ENCODE measurements at regions not wholly inside any gene's neighbourhood (a gene's known extent, or its start where the extent isn't known, plus 50 kb on each side); places are given as distances from the start of the nearest gene placed in this dataset.

DNA sequence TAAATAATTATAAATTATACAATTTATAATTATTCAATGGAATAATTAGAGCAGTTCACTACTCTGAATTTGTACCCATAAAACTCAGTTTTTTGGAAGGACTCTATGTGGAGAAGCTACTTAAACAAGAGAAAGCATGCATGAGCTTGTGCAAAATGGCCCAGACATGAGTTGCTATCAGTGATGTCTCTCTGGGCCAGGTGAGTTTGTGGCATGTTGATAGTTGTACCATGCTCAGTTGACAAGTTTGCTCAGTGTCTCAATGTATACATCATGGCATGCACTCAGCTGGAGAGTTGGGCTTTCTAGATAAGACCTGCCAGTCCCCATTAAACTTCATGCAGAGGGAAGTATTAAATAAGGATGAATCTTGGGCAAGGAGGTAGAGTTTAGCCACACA, 153.8 kb upstream of the TACR1 start:
- Histone ChIP-seq H3K4me1 (no peaks in the 10 kb centered on the region), H3K4me3 (no peak overlapping the region), H3K27ac (no peak overlapping the region), H3K27me3 (no peaks in the 10 kb centered on the region), H3K9me3 (no peaks in the 10 kb centered on the region), H3K36me3 (no peaks in the 10 kb centered on the region)
- no peak for DNase-seq
- TF ChIP-seq POLR2A (IDR thresholded peaks at IDR 0.05) (no peak), POLR2AphosphoS5 (IDR thresholded peaks at IDR 0.05) (no peak), EP300 (IDR thresholded peaks at IDR 0.05) (no peak)
- TF ChIP-seq, protein P1, sequence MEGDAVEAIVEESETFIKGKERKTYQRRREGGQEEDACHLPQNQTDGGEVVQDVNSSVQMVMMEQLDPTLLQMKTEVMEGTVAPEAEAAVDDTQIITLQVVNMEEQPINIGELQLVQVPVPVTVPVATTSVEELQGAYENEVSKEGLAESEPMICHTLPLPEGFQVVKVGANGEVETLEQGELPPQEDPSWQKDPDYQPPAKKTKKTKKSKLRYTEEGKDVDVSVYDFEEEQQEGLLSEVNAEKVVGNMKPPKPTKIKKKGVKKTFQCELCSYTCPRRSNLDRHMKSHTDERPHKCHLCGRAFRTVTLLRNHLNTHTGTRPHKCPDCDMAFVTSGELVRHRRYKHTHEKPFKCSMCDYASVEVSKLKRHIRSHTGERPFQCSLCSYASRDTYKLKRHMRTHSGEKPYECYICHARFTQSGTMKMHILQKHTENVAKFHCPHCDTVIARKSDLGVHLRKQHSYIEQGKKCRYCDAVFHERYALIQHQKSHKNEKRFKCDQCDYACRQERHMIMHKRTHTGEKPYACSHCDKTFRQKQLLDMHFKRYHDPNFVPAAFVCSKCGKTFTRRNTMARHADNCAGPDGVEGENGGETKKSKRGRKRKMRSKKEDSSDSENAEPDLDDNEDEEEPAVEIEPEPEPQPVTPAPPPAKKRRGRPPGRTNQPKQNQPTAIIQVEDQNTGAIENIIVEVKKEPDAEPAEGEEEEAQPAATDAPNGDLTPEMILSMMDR (IDR thresholded peaks at IDR 0.05), result no peak
- ATAC-seq (ENCODE audit: low FRiP score in 2 of 2), result no peak

DNA sequence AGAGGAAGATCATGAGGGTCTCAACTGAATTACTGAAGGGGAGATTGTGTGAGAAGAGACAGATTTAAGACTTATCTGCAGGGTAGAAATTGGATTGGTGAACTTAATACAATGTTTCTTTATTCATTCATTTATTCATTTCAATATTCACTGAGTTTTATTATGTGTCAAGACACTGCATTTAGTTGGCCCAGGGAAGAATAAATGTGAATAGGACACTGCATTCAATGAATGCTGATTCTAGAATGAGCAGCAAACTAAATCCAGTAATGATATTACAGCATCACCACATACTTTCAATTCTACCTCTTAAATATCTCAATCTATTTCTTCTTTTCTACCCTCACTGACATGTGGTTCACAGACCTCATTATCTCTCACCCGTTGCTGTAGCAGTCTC, 149.0 kb upstream of the TACR1 start:
- Histone ChIP-seq H3K27me3 (no peaks in the 10 kb centered on the region), H3K4me1 (no peaks in the 10 kb centered on the region), H3K9me3 (no peaks in the 10 kb centered on the region), H3K27ac (no peak overlapping the region), H3K36me3 (no peaks in the 10 kb centered on the region), H3K4me3 (no peak overlapping the region)
- DNase-seq (no peak), ATAC-seq (ENCODE audit: low FRiP score in 2 of 2) (no peak)
- TF ChIP-seq POLR2AphosphoS5 (IDR thresholded peaks at IDR 0.05) (no peak), EP300 (IDR thresholded peaks at IDR 0.05) (no peak), POLR2A (IDR thresholded peaks at IDR 0.05) (no peak)
- TF ChIP-seq, protein P1 (IDR thresholded peaks at IDR 0.05), result no peak
- WGBS, 2 donors, result 72 to 95% methylated on average over 1 of the region's 1 CpG

DNA sequence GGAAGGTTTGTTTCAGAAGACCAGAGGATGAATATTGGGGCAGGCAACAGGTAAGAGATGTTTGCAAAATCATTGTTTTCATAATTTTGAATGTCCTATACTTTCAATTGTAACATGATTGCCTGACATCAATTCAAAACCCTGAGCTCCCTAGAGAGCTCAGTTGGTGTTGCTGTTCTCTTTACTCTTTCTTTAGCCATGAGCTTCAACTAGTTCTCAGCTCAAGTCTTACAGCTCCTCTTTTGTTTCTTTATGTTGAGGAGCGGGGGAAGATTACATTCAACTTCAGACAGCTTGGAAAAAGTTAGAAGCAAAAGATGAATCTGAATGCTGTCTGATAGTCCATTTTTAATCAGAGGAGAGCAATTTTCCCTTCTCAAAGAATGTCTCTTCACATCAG, 144.8 kb upstream of the TACR1 start:
- no peak for ATAC-seq (ENCODE audit: low FRiP score in 2 of 2)
- no peaks in the 10 kb centered on the region for H3K4me1 ChIP-seq
- no peak for TF ChIP-seq POLR2AphosphoS5 (IDR thresholded peaks at IDR 0.05)
- no peak for TF ChIP-seq EP300 (IDR thresholded peaks at IDR 0.05)
- TF ChIP-seq POLR2A (IDR thresholded peaks at IDR 0.05), result no peak
- TF ChIP-seq, protein P1 (IDR thresholded peaks at IDR 0.05), result no peak
- no peaks in the 10 kb centered on the region for H3K9me3 ChIP-seq
- H3K4me3 ChIP-seq, result no peak overlapping the region
- DNase-seq, result no peak
- H3K27me3 ChIP-seq, result no peaks in the 10 kb centered on the region
- H3K36me3 ChIP-seq, result no peaks in the 10 kb centered on the region
- no peak overlapping the region for H3K27ac ChIP-seq
- WGBS, 2 donors, result 94 to 95% methylated on average over 1 of the region's 1 CpG

DNA sequence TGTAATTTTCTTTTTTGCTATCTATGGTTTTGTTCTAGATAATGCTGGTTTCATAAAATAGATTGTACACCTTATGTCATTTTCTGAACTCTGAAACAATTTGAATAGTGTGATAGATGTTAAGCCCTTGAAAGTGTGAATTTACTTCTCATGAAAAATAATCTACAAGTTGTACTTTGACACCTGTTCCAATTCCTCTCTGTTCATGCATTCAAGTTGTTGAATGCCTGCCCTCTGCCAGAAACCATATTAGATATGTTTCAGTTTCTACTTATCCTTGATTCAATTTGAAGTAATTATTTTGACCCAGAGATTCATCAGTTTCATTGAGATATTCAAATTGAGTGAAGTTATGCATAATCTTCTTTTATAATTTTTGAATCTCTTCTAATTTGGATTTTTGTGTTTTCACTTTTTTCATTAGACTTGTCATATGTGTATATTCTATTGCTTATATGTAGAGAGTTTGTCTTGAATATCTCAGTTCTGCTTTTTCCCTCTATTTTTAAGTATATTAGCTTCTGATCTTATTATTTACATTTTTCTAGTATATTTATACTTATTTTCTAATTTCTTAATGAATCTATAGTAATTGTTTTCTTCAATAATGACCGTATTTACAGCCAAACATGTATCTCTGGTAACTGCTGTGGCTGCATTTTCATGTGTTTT, 143.3 kb upstream of the TACR1 start:
- TF ChIP-seq, protein P1 (IDR thresholded peaks at IDR 0.05), result no peak
- TF ChIP-seq POLR2A (IDR thresholded peaks at IDR 0.05) (no peak), EP300 (IDR thresholded peaks at IDR 0.05) (no peak), POLR2AphosphoS5 (IDR thresholded peaks at IDR 0.05) (no peak)
- Histone ChIP-seq H3K4me1 (no peaks in the 10 kb centered on the region), H3K36me3 (no peaks in the 10 kb centered on the region), H3K27ac (no peak overlapping the region), H3K9me3 (no peaks in the 10 kb centered on the region), H3K27me3 (no peaks in the 10 kb centered on the region), H3K4me3 (no peak overlapping the region)
- DNase-seq, result no peak
- ATAC-seq (ENCODE audit: low FRiP score in 2 of 2), result no peak
- WGBS, 2 donors, result 87 to 89% methylated on average over 1 of the region's 1 CpG

DNA sequence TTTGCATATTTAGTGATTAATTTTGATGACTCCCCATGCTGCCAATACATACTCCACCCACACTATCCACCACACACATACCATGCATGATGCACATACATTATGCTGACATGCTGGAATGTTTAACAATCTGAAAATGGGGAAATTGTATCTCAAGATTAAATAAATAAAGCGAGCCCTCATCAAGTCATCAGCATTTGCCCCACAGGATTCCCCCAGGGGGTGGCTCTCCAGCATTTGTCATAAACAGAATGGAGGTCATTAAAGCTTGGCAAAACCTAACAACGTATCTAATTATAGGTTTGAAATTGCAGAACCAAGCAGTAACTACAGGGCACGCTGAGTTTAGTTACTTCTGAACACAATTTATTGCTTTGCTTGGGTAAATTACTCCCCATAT, 141.2 kb upstream of the TACR1 start:
- 70 to 73% methylated on average over 3 of the region's 3 CpGs for WGBS, 2 donors

More for the DNA sequence above, 141.2 kb upstream of the TACR1 start:
- Histone ChIP-seq H3K27me3 (no peaks in the 10 kb centered on the region), H3K27ac (no peak overlapping the region), H3K9me3 (no peaks in the 10 kb centered on the region), H3K4me3 (no peak overlapping the region), H3K4me1 (no peaks in the 10 kb centered on the region), H3K36me3 (no peaks in the 10 kb centered on the region)
- no peak for ATAC-seq (ENCODE audit: low FRiP score in 2 of 2)
- DNase-seq, result no peak
- TF ChIP-seq, protein P1 (IDR thresholded peaks at IDR 0.05), result no peak
- TF ChIP-seq POLR2AphosphoS5 (IDR thresholded peaks at IDR 0.05) (no peak), POLR2A (IDR thresholded peaks at IDR 0.05) (no peak), EP300 (IDR thresholded peaks at IDR 0.05) (no peak)

Data from upper lobe of left lung (tissue), 6 donors.